Pons (tissue), 1 donor: ENCODE measurements at regions not wholly inside any gene's neighbourhood (a gene's known extent, or its start where the extent isn't known, plus 50 kb on each side); places are given as distances from the start of the nearest gene placed in this dataset.
"Not testable (repeated sequence)": the region's sequence is repeated elsewhere in the genome, so short reads cannot be mapped to it uniquely, and the experiment has no call there.

ENCODE experiments used
- DNase-seq: peaks from one replicate; pipeline ENCODE4 v3.0.0-alpha.2; 2016; ENCODE audit warnings: low spot score

GRCh38 chr21:19400223-19400770 is 996.7 kb upstream of the TMPRSS15 start:
- no peak for DNase-seq

GRCh38 chr21:19402870-19403269 is 999.3 kb upstream of the TMPRSS15 start:
- no peak for DNase-seq

GRCh38 chr21:19405326-19405725 is 1001.7 kb upstream of the TMPRSS15 start:
- DNase-seq, result no peak

- no peak for DNase-seq
Measured at GRCh38 chr21:19420565-19420964, 1017.0 kb upstream of the TMPRSS15 start.

GRCh38 chr21:19433623-19434022 is 1030.0 kb upstream of the TMPRSS15 start:
- no peak for DNase-seq

- no peak for DNase-seq
Measured at GRCh38 chr21:19440792-19441655, 1037.4 kb upstream of the TMPRSS15 start.

- no peak for DNase-seq
Measured at GRCh38 chr21:19458295-19458694, 1054.7 kb upstream of the TMPRSS15 start.

GRCh38 chr21:19461481-19462205 is 1058.1 kb upstream of the TMPRSS15 start:
- DNase-seq, result no peak

GRCh38 chr21:19463966-19464365 is 1060.4 kb upstream of the TMPRSS15 start:
- no peak for DNase-seq

GRCh38 chr21:19468991-19469715 is 1065.6 kb upstream of the TMPRSS15 start:
- DNase-seq, result no peak

- no peak for DNase-seq
Measured at GRCh38 chr21:19475525-19475924, 1071.9 kb upstream of the TMPRSS15 start.

- no peak for DNase-seq
Measured at GRCh38 chr21:19489930-19490329, 1086.3 kb upstream of the TMPRSS15 start.

- no peak for DNase-seq
Measured at GRCh38 chr21:19490481-19490880, 1086.9 kb upstream of the TMPRSS15 start.

GRCh38 chr21:19493437-19494241 is 1090.1 kb upstream of the TMPRSS15 start:
- DNase-seq, result not testable (repeated sequence)

GRCh38 chr21:19501115-19501514 is 1097.5 kb upstream of the TMPRSS15 start:
- DNase-seq, result no peak

GRCh38 chr21:19507682-19508260 is 1104.2 kb upstream of the TMPRSS15 start:
- no peak for DNase-seq

GRCh38 chr21:19508442-19508841 is 1104.9 kb upstream of the TMPRSS15 start:
- no peak for DNase-seq

GRCh38 chr21:19508844-19509243 is 1105.3 kb upstream of the TMPRSS15 start:
- DNase-seq, result no peak

GRCh38 chr21:19510057-19510456 is 1106.5 kb upstream of the TMPRSS15 start:
- DNase-seq, result no peak

- no peak for DNase-seq
Measured at GRCh38 chr21:19510653-19511052, 1107.1 kb upstream of the TMPRSS15 start.

GRCh38 chr21:19522381-19522780 is 1118.8 kb upstream of the TMPRSS15 start:
- no peak for DNase-seq
